HCT116 (cell line): ENCODE measurements at regions not wholly inside any gene's neighbourhood (a gene's known extent, or its start where the extent isn't known, plus 50 kb on each side); places are given as distances from the start of the nearest gene placed in this dataset.

Source experiments
- ATAC-seq: fragments of 200-7000 bp; cut with Tn5 transposase; 2 replicates; pipeline ENCODE4 v1.9.1; 2020; ENCODE audit warnings: mild to moderate bottlenecking, moderate library complexity
- BruUV-seq: library from RNA; stranded (reverse); fragments of 400-500 nt; replicated peaks from 2 replicates; lab custom pipeline; 2021; lab: Mats Ljungman, UMichigan
- CTCF ChIA-PET: fragments of 300-600 bp; sonication (Branson Sonifier 250); formaldehyde crosslinking; loops from one replicate; lab custom pipeline; 2021; ENCODE audit warnings: antibody characterized with exemption; lab: Charles Lee
- POLR2A ChIA-PET: fragments of 300-600, 350-600 bp; sonication (Branson Sonifier 250); formaldehyde crosslinking; loops from one replicate; lab custom pipeline; 2021; ENCODE audit warnings: antibody characterized with exemption; lab: Charles Lee
- RAD21 ChIA-PET, 2 experiments: fragments of 300-600 bp; sonication (Branson Sonifier 250); formaldehyde crosslinking; loops; one replicate each; lab custom pipeline; 2023; ENCODE audit warnings: low total read pairs in 2 of 2; ENCODE audit not compliant: uncharacterized antibody in 2 of 2, unreplicated experiment in 2 of 2, low non-redundant PET in 1 of 2; lab: Charles Lee
- DNase-seq: peaks from one replicate; pipeline ENCODE4 v3.0.0-alpha.2; 2010; ENCODE audit warnings: low read depth, low spot score
- H2AFZ ChIP-seq: fragments of 200-600 bp; shearing (Covaris generic), sonication (generic); 2 replicates; pipeline ENCODE4 v1.6.1; 2017; ENCODE audit warnings: low read depth, mixed run types, mixed read lengths, antibody characterized with exemption, low read length; ENCODE audit not compliant: poor library complexity, severe bottlenecking
- H3K27ac ChIP-seq: 2 replicates; pipeline ENCODE4 v1.5.1; 2012; ENCODE audit warnings: low read depth, low read length
- H3K27me3 ChIP-seq: fragments of 200-600 bp; sonication (generic); 2 replicates; pipeline ENCODE4 v1.6.1; 2016; ENCODE audit warnings: mixed run types, low read length, mixed read lengths; ENCODE audit not compliant: insufficient read depth
- H3K36me3 ChIP-seq, 2 experiments: fragments of 200-500 bp in 1 of 2; fragments of 200-600 bp in 1 of 2; sonication (Bioruptor generic) in 1 of 2; sonication (generic) in 1 of 2; 2 replicates each; pipeline versions ENCODE4 v1.5.1 to v1.6.1; 2014 to 2016; ENCODE audit warnings: low read length in 2 of 2, inconsistent platforms in 1 of 2, mixed read lengths in 1 of 2, mixed run types in 1 of 2; ENCODE audit not compliant: insufficient read depth in 2 of 2, control insufficient read depth in 1 of 2
- H3K4me1 ChIP-seq, 2 experiments: fragments of 200-600 bp in 1 of 2; sonication (generic) in 1 of 2; 2 replicates each; pipeline versions ENCODE4 v1.5.1 to v1.6.1; 2012 to 2017; ENCODE audit warnings: low read length in 2 of 2, inconsistent platforms in 1 of 2, mild to moderate bottlenecking in 1 of 2, mixed read lengths in 1 of 2, mixed run types in 1 of 2, moderate library complexity in 1 of 2; ENCODE audit not compliant: insufficient read depth in 2 of 2, control insufficient read depth in 1 of 2
- H3K4me2 ChIP-seq: fragments of 200-600 bp; sonication (generic); 2 replicates; pipeline ENCODE4 v1.6.1; 2017; ENCODE audit warnings: mixed run types, low read length, mixed read lengths
- H3K4me3 ChIP-seq, 2 experiments: fragments of 200-600 bp in 1 of 2; sonication (generic) in 1 of 2; replicated peaks in 1 of 2; 2 replicates each; pipeline ENCODE4 v1.5.1; 2011 to 2016; ENCODE audit warnings: low read length in 2 of 2, control low read depth in 1 of 2, low read depth in 1 of 2, mild to moderate bottlenecking in 1 of 2, mixed read lengths in 1 of 2, mixed run types in 1 of 2
- H3K79me2 ChIP-seq: fragments of 200-600 bp; sonication (generic); 2 replicates; pipeline ENCODE4 v1.6.1; 2017; ENCODE audit warnings: mild to moderate bottlenecking, mixed run types, low read length, moderate library complexity, mixed read lengths; ENCODE audit not compliant: insufficient read depth
- H3K9ac ChIP-seq: fragments of 200-600 bp; sonication (generic); 2 replicates; pipeline ENCODE4 v1.6.1; 2016; ENCODE audit warnings: low read length, mixed read lengths
- H3K9me2 ChIP-seq: fragments of 200-600 bp; sonication (generic), shearing (Covaris generic); 2 replicates; pipeline ENCODE4 v1.6.1; 2017; ENCODE audit warnings: mixed run types, mild to moderate bottlenecking, moderate library complexity; ENCODE audit not compliant: insufficient read depth
- H3K9me3 ChIP-seq, 2 experiments: fragments of 200-500 bp in 1 of 2; fragments of 200-600 bp in 1 of 2; sonication (Bioruptor generic) in 1 of 2; sonication (generic) in 1 of 2; 2 replicates each; pipeline ENCODE4 v1.6.1; 2014 to 2017; ENCODE audit warnings: low read length in 2 of 2, mixed read lengths in 2 of 2, inconsistent platforms in 1 of 2, low read depth in 1 of 2, mild to moderate bottlenecking in 1 of 2, mixed run types in 1 of 2, moderate library complexity in 1 of 2; ENCODE audit not compliant: control insufficient read depth in 1 of 2, insufficient read depth in 1 of 2
- H4K20me1 ChIP-seq: fragments of 200-600 bp; sonication (generic), shearing (Covaris generic); 2 replicates; pipeline ENCODE4 v1.6.1; 2017; ENCODE audit warnings: mixed run types, mild to moderate bottlenecking, moderate library complexity; ENCODE audit not compliant: insufficient read depth
- CEBPB ChIP-seq: IDR thresholded peaks from 2 replicates; pipeline ENCODE4 v1.6.1; 2012; ENCODE audit warnings: low read depth
- CTCF ChIP-seq, 3 experiments: fragments of 200-600 bp in 1 of 3; sonication (generic) in 1 of 3; IDR thresholded peaks in 2 of 3; conservative IDR thresholded peaks in 1 of 3; 2 replicates each; pipeline ENCODE4 v1.5.1; 2012 to 2017; ENCODE audit warnings: low read depth in 2 of 3, low read length in 2 of 3, antibody characterized with exemption in 1 of 3, borderline replicate concordance in 1 of 3, control low read depth in 1 of 3, mild to moderate bottlenecking in 1 of 3, mixed read lengths in 1 of 3, mixed run types in 1 of 3, moderate library complexity in 1 of 3; ENCODE audit not compliant: insufficient read depth in 1 of 3
- EGR1 ChIP-seq: IDR thresholded peaks from 2 replicates; pipeline ENCODE4 v1.6.1; 2012; ENCODE audit warnings: low read depth
- EZH2 ChIP-seq: fragments of 200-600 bp; sonication (generic); IDR thresholded peaks from 2 replicates; pipeline ENCODE4 v1.6.1; 2017; ENCODE audit warnings: antibody characterized with exemption, mixed run types
- FOSL1 ChIP-seq: IDR thresholded peaks from 2 replicates; pipeline ENCODE4 v1.6.1; 2012; ENCODE audit warnings: low read depth
- POLR2A ChIP-seq: IDR thresholded peaks from 2 replicates; pipeline ENCODE4 v1.7.0; 2011; ENCODE audit warnings: borderline replicate concordance; ENCODE audit not compliant: insufficient read depth, insufficient read length; ENCODE audit errors: extremely low read depth
- POLR2AphosphoS5 ChIP-seq: IDR thresholded peaks from 2 replicates; pipeline ENCODE4 v1.6.1; 2011; ENCODE audit warnings: mild to moderate bottlenecking, low read depth, low read length, moderate library complexity
- SRF ChIP-seq: IDR thresholded peaks from 2 replicates; pipeline ENCODE4 v1.6.1; 2012; ENCODE audit warnings: low read depth
- TCF7L2 ChIP-seq: IDR thresholded peaks from 2 replicates; pipeline ENCODE4 v1.7.0; 2011; ENCODE audit warnings: borderline replicate concordance, inconsistent platforms; ENCODE audit not compliant: insufficient read depth, insufficient read length; ENCODE audit errors: extremely low read depth
- intact Hi-C: fragments of 100-400 bp; cut with micrococcal nuclease; formaldehyde crosslinking; loops from 2 replicates; pipeline ENCODE4 v1.10.0; 2022
- TF ChIP-seq, protein P1 (sequence below): IDR thresholded peaks from 2 replicates; pipeline ENCODE4 v1.6.1; 2012

DNA sequence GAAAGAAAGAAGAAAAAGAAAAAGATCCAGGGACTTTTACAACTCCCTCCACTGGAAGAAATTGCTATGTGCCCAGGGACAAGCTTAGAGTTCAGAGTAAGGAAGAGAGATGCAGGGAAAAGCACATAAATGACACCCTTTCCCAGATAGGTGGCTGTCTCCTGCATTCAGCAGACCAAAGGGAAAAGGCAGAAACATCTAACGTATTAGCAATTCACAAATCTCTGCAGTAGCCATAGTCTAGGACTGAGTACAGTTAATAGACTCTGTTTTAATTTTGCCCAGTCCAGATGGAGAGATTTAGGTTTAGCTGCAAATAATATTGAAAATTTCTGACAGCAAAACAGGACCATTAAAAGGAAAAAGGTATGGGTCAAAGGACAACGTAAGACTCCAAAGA, 71.3 kb upstream of the TNFRSF21 start:
- ChIA-PET CTCF (no interaction called here), POLR2A (interaction anchor here (0.6 kb wide), 1 partner anchor 791 kb away, joined by 4 read pairs; no protein-coding TSS in a partner anchor), RAD21 (no interaction called here)
- H3K27ac ChIP-seq: no peak overlapping the region
- H3K27me3 ChIP-seq: no peaks in the 10 kb centered on the region
- H3K9me3 ChIP-seq: no peaks in the 10 kb centered on the region
- H2AFZ ChIP-seq: no peak overlapping the region
- BruUV-seq: no TSS peak
- TF ChIP-seq CTCF (IDR thresholded peaks at IDR 0.05 in 2 of 3, conservative IDR thresholded peaks at IDR 0.05 in 1 of 3; ENCODE audit: borderline replicate concordance in 1 of 3, insufficient read depth in 1 of 3, low read depth in 2 of 3, low read length in 2 of 3) (no peak), FOSL1 (no peak), CEBPB (no peak), TCF7L2 (no peak), POLR2A (no peak), SRF (no peak), EGR1 (no peak), EZH2 (no peak), POLR2AphosphoS5 (no peak)
- TF ChIP-seq, protein P1, sequence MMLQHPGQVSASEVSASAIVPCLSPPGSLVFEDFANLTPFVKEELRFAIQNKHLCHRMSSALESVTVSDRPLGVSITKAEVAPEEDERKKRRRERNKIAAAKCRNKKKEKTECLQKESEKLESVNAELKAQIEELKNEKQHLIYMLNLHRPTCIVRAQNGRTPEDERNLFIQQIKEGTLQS: no peak
- intact Hi-C loops: no loop called here
- peaks cover 0 to 6% of the 10 kb centered on the region in 2 experiments; a peak in 2 of 4 replicates for H3K4me1 ChIP-seq
- no peaks in the 10 kb centered on the region for H3K36me3 ChIP-seq
- no peak overlapping the region for H3K9ac ChIP-seq
- ATAC-seq (no peak), DNase-seq (no peak)
- H3K9me2 ChIP-seq: no peaks in the 10 kb centered on the region
- H4K20me1 ChIP-seq: no peaks in the 10 kb centered on the region
- no peak overlapping the region for H3K4me3 ChIP-seq
- H3K4me2 ChIP-seq: no peak overlapping the region
- H3K79me2 ChIP-seq: no peaks in the 10 kb centered on the region
